MM.1S (cell line): ENCODE measurements at regions not wholly inside any gene's neighbourhood (a gene's known extent, or its start where the extent isn't known, plus 50 kb on each side); places are given as distances from the start of the nearest gene placed in this dataset.

Source experiments
- EZH2 ChIP-seq: fragments of 300-600 bp; sonication (generic); optimal IDR thresholded peaks from 2 replicates; pipeline ENCODE3; 2017; ENCODE audit warnings: low read depth, mild to moderate bottlenecking, antibody characterized with exemption, low read length, mixed read lengths
- TF ChIP-seq, protein P1 (sequence below): fragments of 300-600 bp; sonication (generic); IDR thresholded peaks from 2 replicates; pipeline ENCODE4 v1.5.1; 2016; ENCODE audit warnings: antibody characterized with exemption, low read length, mixed read lengths

DNA sequence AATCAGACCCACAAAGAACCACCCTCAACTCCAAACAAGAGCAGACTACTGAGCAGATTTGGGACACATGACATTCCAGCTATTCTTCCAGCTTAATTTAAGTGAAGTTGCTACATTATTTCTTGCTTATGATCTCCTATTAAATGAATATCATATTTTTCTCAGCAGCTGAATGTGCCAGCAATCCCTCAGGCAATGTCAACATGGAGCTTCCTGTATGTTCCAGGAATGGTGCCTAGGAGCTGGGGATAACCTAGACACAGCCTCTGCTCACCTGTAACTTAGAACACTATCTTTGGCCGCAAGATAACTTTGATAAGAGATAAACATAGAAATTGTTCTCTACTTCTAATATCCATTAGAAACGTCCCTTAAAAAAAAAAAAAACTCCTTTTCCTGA lies 274.4 kb upstream of the RASGEF1B start:
- TF ChIP-seq, protein P1, sequence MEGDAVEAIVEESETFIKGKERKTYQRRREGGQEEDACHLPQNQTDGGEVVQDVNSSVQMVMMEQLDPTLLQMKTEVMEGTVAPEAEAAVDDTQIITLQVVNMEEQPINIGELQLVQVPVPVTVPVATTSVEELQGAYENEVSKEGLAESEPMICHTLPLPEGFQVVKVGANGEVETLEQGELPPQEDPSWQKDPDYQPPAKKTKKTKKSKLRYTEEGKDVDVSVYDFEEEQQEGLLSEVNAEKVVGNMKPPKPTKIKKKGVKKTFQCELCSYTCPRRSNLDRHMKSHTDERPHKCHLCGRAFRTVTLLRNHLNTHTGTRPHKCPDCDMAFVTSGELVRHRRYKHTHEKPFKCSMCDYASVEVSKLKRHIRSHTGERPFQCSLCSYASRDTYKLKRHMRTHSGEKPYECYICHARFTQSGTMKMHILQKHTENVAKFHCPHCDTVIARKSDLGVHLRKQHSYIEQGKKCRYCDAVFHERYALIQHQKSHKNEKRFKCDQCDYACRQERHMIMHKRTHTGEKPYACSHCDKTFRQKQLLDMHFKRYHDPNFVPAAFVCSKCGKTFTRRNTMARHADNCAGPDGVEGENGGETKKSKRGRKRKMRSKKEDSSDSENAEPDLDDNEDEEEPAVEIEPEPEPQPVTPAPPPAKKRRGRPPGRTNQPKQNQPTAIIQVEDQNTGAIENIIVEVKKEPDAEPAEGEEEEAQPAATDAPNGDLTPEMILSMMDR: no peak
- TF ChIP-seq EZH2: no peak
